GM12878 (cell line): ENCODE measurements at regions not wholly inside any gene's neighbourhood (a gene's known extent, or its start where the extent isn't known, plus 50 kb on each side); places are given as distances from the start of the nearest gene placed in this dataset.

Experiments
- ATF2 ChIP-seq: IDR thresholded peaks from 2 replicates; pipeline ENCODE4 v1.6.1; 2012; ENCODE audit warnings: low read length, inconsistent platforms
- BRCA1 ChIP-seq: IDR thresholded peaks from 2 replicates; pipeline ENCODE4 v1.6.1; 2011; ENCODE audit warnings: low read depth, low read length, improper control_type of control experiment
- DPF2 ChIP-seq: fragments of 450-650 bp; IDR thresholded peaks from 2 replicates; pipeline ENCODE4 v1.6.1; 2017; ENCODE audit warnings: mild to moderate bottlenecking
- EGR1 ChIP-seq, 2 experiments: IDR thresholded peaks; 1 replicate in 1 of 2; 2 replicates in 1 of 2; pipeline ENCODE4 v1.6.1; 2011 to 2012; ENCODE audit warnings: low read depth in 2 of 2, low read length in 2 of 2, borderline replicate concordance in 1 of 2, mild to moderate bottlenecking in 1 of 2, moderate library complexity in 1 of 2
- FOXM1 ChIP-seq: IDR thresholded peaks from 2 replicates; pipeline ENCODE4 v1.6.1; 2012; ENCODE audit warnings: low read depth, mild to moderate bottlenecking, inconsistent platforms, low read length, moderate library complexity
- HDGF ChIP-seq: fragments of 450-650 bp; IDR thresholded peaks from 2 replicates; pipeline ENCODE4 v1.6.1; 2016; ENCODE audit warnings: antibody characterized with exemption
- MAX ChIP-seq: IDR thresholded peaks from 2 replicates; pipeline ENCODE4 v1.6.1; 2012; ENCODE audit warnings: low read depth, low read length, improper control_type of control experiment
- NR2C2 ChIP-seq: IDR thresholded peaks from 2 replicates; pipeline ENCODE4 v1.6.1; 2011; ENCODE audit warnings: borderline replicate concordance, low read depth; ENCODE audit not compliant: control insufficient read depth, insufficient read length
- RB1 ChIP-seq: fragments of 450-650 bp; formaldehyde crosslinking; IDR thresholded peaks from 2 replicates; pipeline ENCODE4 v1.6.1; 2017; ENCODE audit warnings: mild to moderate bottlenecking, borderline replicate concordance
- SIN3A ChIP-seq: IDR thresholded peaks from 2 replicates; pipeline ENCODE4 v1.6.1; 2012; ENCODE audit warnings: low read depth, low read length, improper control_type of control experiment
- SIX5 ChIP-seq: IDR thresholded peaks from 2 replicates; pipeline ENCODE4 v1.6.1; 2011; ENCODE audit warnings: mild to moderate bottlenecking, low read depth, low read length, moderate library complexity; ENCODE audit not compliant: severe bottlenecking
- SMARCA5 ChIP-seq: fragments of 450-650 bp; IDR thresholded peaks from 2 replicates; pipeline ENCODE4 v1.6.1; 2017; ENCODE audit warnings: mild to moderate bottlenecking
- YY1 ChIP-seq: IDR thresholded peaks from 2 replicates; pipeline ENCODE4 v1.6.1; 2011; ENCODE audit warnings: low read depth, mild to moderate bottlenecking, low read length
- TF ChIP-seq, protein P1 (sequence below), 3 experiments: IDR thresholded peaks in 2 of 3; conservative IDR thresholded peaks in 1 of 3; 2 replicates each; pipeline ENCODE4 v1.5.1; 2011; ENCODE audit warnings: low read depth in 3 of 3, low read length in 3 of 3, mild to moderate bottlenecking in 3 of 3, control low read depth in 2 of 3, moderate library complexity in 2 of 3, inconsistent platforms in 1 of 3, mixed read lengths in 1 of 3; ENCODE audit not compliant: control insufficient read depth in 2 of 3, insufficient read depth in 1 of 3; ENCODE audit errors: extremely low read depth in 1 of 3

- TF ChIP-seq NR2C2 = no peak
- TF ChIP-seq SIN3A = no peak
- no peak for TF ChIP-seq HDGF
- TF ChIP-seq, protein P1, sequence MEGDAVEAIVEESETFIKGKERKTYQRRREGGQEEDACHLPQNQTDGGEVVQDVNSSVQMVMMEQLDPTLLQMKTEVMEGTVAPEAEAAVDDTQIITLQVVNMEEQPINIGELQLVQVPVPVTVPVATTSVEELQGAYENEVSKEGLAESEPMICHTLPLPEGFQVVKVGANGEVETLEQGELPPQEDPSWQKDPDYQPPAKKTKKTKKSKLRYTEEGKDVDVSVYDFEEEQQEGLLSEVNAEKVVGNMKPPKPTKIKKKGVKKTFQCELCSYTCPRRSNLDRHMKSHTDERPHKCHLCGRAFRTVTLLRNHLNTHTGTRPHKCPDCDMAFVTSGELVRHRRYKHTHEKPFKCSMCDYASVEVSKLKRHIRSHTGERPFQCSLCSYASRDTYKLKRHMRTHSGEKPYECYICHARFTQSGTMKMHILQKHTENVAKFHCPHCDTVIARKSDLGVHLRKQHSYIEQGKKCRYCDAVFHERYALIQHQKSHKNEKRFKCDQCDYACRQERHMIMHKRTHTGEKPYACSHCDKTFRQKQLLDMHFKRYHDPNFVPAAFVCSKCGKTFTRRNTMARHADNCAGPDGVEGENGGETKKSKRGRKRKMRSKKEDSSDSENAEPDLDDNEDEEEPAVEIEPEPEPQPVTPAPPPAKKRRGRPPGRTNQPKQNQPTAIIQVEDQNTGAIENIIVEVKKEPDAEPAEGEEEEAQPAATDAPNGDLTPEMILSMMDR (IDR thresholded peaks at IDR 0.05 in 2 of 3, conservative IDR thresholded peaks at IDR 0.05 in 1 of 3; ENCODE audit: control insufficient read depth in 2 of 3, extremely low read depth in 1 of 3, insufficient read depth in 1 of 3, low read depth in 3 of 3, low read length in 3 of 3) = no peak
- TF ChIP-seq SIX5 = no peak
- TF ChIP-seq MAX = no peak
- TF ChIP-seq SMARCA5 = no peak
- no peak for TF ChIP-seq EGR1 (IDR thresholded peaks at IDR 0.05; ENCODE audit: borderline replicate concordance in 1 of 2, low read depth in 2 of 2, low read length in 2 of 2)
- TF ChIP-seq BRCA1 = no peak
- no peak for TF ChIP-seq RB1
- TF ChIP-seq ATF2 = no peak
- TF ChIP-seq FOXM1 = no peak
- TF ChIP-seq DPF2 = no peak
- no peak for TF ChIP-seq YY1
These were observed 58.9 kb upstream of the CTDP1 start for GRCh38 chr18:79620576-79621165.
